Left forelimb (tissue), 1 donor: ENCODE measurements at regions not wholly inside any gene's neighbourhood (a gene's known extent, or its start where the extent isn't known, plus 50 kb on each side); places are given as distances from the start of the nearest gene placed in this dataset.
"Not testable (repeated sequence)": the region's sequence is repeated elsewhere in the genome, so short reads cannot be mapped to it uniquely, and the experiment has no call there.

Source experiments
- DNase-seq: peaks from one replicate; pipeline ENCODE4 v3.0.0-alpha.2; 2018; ENCODE audit warnings: low spot score

GRCh38 chr6:121548131-121548530 lies 112.7 kb downstream of the GJA1 start:
- DNase-seq = no peak

GRCh38 chr6:121549736-121550135 lies 114.3 kb downstream of the GJA1 start:
- no peak for DNase-seq

GRCh38 chr6:121550491-121551010 lies 115.1 kb downstream of the GJA1 start:
- no peak for DNase-seq

GRCh38 chr6:121555201-121555600 lies 119.8 kb downstream of the GJA1 start:
- DNase-seq = no peak

GRCh38 chr6:121556149-121556548 lies 120.7 kb downstream of the GJA1 start:
- not testable (repeated sequence) for DNase-seq

GRCh38 chr6:121557146-121557940 lies 121.9 kb downstream of the GJA1 start:
- no peak for DNase-seq

- no peak for DNase-seq
Observed at GRCh38 chr6:121559611-121560269, 124.3 kb downstream of the GJA1 start.

GRCh38 chr6:121560476-121560875 lies 125.0 kb downstream of the GJA1 start:
- no peak for DNase-seq

GRCh38 chr6:121563286-121563685 lies 127.8 kb downstream of the GJA1 start:
- DNase-seq = no peak

GRCh38 chr6:121564529-121564928 lies 129.1 kb downstream of the GJA1 start:
- not testable (repeated sequence) for DNase-seq

GRCh38 chr6:121571455-121571854 lies 136.0 kb downstream of the GJA1 start:
- DNase-seq = no peak

GRCh38 chr6:121573481-121573880 lies 138.0 kb downstream of the GJA1 start:
- DNase-seq = no peak

- DNase-seq = no peak
Observed at GRCh38 chr6:121578216-121578615, 142.8 kb downstream of the GJA1 start.

GRCh38 chr6:121579478-121579877 lies 144.0 kb downstream of the GJA1 start:
- no peak for DNase-seq

- no peak for DNase-seq
Observed at GRCh38 chr6:121581327-121581726, 145.9 kb downstream of the GJA1 start.

GRCh38 chr6:121582262-121582661 lies 146.8 kb downstream of the GJA1 start:
- DNase-seq = no peak

GRCh38 chr6:121584586-121585369 lies 149.3 kb downstream of the GJA1 start:
- no peak for DNase-seq

GRCh38 chr6:121590438-121590837 lies 155.0 kb downstream of the GJA1 start:
- DNase-seq = no peak

- no peak for DNase-seq
Observed at GRCh38 chr6:121590916-121591315, 155.5 kb downstream of the GJA1 start.

- no peak for DNase-seq
Observed at GRCh38 chr6:121592261-121592935, 157.0 kb downstream of the GJA1 start.

- DNase-seq = no peak
Observed at GRCh38 chr6:121593011-121593641, 157.7 kb downstream of the GJA1 start.
